ENCODE measurements at regions not wholly inside any gene's neighbourhood (a gene's known extent, or its start where the extent isn't known, plus 50 kb on each side); places are given as distances from the start of the nearest gene placed in this dataset.

DNA sequence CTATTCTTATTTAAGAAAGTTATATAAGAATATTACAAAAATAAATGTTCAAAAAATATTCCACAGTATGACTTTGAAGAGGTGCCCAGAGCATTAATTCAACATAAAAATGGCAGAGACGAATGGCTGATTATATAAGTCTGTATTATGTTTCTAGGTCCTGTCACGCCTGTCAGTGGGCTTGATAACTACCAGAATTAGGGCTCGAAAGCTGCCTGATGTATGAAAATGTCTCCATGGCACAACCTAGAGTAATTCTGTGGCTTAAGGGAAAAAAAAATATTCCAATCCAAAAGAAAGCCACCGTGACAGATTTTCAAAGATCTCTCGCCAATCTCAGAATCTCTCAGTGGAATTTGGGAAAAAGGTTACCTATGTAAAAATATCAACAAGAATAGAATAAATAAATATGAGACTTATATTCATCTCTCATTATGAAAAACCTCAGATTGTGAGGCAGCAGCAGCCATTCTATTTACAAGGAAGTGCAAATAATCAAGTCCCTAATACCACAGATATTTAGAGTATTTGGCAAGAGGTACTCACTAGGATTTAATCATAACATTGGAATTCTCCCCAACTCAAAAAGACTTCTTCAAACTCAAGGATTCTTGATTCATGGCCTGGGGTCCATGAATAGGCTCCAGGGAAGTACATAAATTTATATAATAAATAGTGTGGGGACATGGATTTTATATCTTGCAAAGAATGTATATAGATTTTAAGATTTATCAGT lies 489.1 kb upstream of the INTU start:
- no peak for DNase-seq (ENCODE audit: extremely low read depth, low read depth)

DNA sequence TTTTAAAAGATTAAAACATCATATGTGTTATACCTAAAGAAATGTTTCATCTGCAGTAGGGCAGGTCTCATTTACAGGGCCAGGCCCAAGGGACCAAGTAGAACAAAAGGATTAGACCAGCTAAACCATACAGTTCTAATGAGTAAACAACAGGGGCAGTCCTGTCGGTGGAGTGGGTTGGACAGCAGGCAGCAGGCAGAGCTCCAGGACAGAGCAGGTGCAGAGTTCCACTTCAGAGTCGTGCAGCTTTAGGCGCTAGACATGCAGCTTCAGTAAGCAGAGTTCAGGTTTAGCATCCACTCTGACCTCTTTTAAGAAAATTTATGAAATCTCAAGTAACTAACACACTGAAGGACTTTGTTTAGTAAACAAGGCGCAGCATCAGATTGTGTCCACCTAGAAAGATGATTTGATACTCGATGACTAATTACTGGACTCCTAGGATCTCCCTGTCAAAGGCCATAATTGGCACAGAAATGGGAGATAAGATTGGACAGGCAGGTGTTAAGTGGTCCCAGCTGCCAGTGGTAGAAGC lies 487.7 kb upstream of the INTU start:
- no peak for DNase-seq (ENCODE audit: extremely low read depth, low read depth)

DNA sequence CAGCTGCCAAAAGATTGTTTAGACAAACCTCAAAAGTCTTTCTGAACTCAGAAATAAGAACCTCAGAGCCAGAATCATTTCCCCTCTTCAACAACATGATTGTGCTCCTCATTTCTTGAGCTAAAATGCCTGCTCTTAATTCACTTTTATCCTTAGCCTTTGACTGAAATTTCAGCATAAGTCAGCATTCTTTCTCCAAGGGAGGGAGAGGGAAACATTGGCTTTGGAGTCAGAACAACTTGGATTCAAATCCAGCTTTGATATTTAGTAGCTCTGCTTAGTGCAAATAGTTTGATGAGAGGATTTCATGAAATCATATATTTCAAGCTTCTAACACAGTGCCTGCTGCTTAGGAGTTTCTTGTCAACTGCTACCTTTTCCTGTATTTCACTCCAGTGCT lies 484.6 kb upstream of the INTU start:
- no peak for DNase-seq (ENCODE audit: extremely low read depth, low read depth)

- no peak for DNase-seq (ENCODE audit: extremely low read depth, low read depth)
Observed at GRCh38 chr4:127149086-127149485, 483.7 kb upstream of the INTU start.

DNA sequence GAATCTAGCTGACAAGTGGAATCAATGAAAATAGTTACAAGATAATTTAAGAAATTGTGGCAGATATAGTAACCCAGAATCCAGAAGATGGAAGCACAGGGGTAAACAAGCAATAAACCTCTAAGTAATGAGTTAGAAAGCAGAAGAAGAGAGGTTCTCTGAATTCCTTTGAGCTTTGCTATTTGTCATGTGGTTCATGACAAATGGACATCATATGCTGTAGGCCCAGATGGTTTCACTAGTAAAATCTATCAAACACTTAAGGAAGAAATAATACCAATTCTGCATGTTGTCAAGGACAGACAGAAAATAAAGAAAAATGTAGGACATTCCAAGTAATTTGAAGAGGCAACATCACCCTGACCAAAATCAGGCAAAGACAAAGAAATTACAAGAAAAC lies 480.8 kb upstream of the INTU start:
- DNase-seq (ENCODE audit: extremely low read depth, low read depth), result no peak

GRCh38 chr4:127155116-127155515 lies 477.6 kb upstream of the INTU start:
- DNase-seq (ENCODE audit: extremely low read depth, low read depth), result no peak

DNA sequence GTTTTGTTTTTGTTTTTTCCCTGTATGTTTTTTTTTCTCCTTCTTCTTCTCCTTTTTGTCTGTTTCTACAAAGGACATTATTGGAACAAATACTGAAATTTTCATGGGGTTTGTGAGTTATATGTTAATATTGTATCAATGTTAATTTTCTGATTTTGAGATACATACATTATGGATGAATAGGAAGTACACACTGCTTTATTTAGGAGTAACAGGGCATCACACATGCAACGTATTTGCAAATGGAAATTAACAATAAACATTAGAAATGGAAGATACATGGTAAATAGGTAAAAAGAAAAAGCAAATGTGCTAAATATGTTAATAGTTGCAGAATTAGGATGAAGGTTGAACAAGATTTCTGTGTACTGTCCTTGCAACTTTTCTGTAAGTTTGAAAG lies 477.2 kb upstream of the INTU start:
- no peak for DNase-seq (ENCODE audit: extremely low read depth, low read depth)

DNA sequence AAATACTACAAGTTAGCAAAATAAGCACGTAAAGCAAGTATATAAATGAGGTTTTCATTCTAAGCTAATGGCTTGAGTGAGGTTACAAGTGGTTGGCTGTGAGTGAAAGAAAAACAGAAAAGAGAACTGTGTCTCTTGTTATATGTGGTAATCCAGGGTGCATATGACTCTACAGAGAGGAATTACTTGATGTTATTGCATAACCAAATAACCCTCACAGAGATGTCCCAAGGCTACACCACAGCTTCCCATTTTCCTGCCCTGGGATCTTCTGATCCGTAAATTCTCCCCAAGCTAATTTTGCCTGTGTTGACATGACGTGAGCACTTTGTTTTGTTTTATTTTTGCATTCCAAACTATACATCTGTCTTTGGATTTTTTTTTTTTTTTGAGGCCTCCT lies 470.0 kb upstream of the INTU start:
- no peak for DNase-seq (ENCODE audit: extremely low read depth, low read depth)

DNA sequence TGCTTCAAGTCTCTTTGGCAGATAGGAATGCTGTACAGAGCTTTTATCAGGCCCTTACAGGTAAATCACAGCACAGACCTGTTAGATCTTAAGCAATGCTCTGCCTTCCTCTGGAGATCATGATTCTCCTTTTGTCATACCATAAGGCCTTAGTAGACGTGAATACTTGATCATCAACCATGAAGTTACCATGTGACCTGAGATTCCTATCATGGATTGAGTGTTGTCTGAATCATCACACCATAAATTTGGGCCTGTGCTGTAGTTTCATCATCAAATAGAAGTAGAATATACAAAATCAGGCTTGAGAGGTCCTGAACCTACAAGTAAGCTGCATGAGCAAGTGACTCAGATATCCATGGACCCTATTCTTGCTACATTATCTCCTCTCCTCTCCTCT lies 466.8 kb upstream of the INTU start:
- no peak for DNase-seq (ENCODE audit: extremely low read depth, low read depth)

DNA sequence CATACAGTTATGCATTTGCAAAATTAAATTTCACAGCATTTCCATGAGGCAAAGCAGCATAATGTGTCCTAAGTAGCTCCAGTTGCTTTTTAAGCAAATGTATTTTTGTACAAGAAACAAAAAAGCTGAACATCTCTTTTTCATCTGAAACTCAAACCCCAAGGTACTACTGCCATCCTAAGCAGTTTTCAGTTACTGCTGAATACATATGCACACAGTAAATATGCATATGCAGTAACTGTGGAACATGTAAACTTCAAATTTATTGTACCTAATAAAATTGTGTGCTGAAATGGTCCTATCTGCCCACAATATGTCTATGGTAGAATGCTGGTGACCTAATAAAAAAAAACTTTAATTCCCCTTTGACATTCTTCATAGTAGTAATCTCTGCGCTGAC lies 458.6 kb upstream of the INTU start:
- no peak for DNase-seq (ENCODE audit: extremely low read depth, low read depth)

DNA sequence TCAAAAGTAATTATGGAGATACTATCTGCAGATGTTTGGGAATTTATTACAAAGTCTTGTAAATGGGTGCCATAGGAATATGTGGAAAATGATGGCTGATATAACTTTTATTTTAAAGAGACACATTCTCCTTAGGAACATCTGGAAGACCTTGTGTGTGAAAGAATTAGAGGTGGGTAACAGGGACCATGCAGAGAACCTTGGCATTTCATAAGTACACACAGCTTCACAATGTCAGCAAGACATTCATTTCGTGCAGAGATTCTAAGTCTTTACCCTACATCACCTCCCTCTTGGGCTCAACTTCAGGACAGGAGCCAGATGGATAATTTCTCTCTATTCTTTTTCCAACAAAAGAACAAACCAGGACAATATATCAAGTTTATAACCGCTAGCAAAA lies 458.1 kb upstream of the INTU start:
- no peak for DNase-seq (ENCODE audit: extremely low read depth, low read depth)

- DNase-seq (ENCODE audit: extremely low read depth, low read depth), result no peak
Observed at GRCh38 chr4:127179256-127180087, 453.3 kb upstream of the INTU start.

GRCh38 chr4:127181001-127181400 lies 451.8 kb upstream of the INTU start:
- no peak for DNase-seq (ENCODE audit: extremely low read depth, low read depth)

DNA sequence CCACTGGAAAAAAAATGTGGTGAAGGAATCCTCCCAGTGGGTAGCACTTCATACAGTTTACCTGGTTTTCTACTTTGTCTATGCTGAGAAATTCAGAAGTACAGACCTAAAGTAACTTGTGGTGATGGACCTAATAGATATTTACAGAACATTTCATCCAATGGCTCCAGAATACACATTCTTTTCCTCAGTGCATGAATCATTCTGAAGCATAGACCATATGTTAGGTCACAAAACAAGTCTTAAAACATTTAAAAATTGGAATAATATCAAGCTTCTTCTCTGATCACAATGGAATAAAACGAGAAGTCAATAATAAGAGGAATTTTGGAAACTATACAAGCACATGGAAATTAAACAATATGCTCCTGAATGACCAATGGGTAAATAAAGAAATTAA lies 450.1 kb upstream of the INTU start:
- DNase-seq (ENCODE audit: extremely low read depth, low read depth), result no peak

DNA sequence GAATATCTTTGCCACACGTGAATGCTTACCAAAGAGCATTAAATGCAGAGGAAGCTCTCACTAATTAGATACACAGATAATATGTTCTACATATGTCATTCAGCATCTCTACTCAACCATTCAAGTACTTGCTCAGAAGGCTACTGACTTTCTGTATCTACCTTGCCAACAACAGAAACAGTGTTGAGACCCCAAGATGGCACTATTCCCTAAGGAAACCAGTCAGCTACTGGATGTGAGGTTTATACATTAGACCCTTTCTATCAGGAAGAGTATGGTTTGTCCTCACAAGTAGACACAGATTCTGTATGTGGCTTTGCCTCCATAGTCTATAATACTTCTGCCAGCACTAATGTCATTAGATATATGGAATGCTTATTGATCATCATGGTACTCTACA lies 443.9 kb upstream of the INTU start:
- DNase-seq (ENCODE audit: extremely low read depth, low read depth), result peak; percentile 17

GRCh38 chr4:127194281-127194680 lies 438.5 kb upstream of the INTU start:
- DNase-seq (ENCODE audit: extremely low read depth, low read depth), result no peak

DNA sequence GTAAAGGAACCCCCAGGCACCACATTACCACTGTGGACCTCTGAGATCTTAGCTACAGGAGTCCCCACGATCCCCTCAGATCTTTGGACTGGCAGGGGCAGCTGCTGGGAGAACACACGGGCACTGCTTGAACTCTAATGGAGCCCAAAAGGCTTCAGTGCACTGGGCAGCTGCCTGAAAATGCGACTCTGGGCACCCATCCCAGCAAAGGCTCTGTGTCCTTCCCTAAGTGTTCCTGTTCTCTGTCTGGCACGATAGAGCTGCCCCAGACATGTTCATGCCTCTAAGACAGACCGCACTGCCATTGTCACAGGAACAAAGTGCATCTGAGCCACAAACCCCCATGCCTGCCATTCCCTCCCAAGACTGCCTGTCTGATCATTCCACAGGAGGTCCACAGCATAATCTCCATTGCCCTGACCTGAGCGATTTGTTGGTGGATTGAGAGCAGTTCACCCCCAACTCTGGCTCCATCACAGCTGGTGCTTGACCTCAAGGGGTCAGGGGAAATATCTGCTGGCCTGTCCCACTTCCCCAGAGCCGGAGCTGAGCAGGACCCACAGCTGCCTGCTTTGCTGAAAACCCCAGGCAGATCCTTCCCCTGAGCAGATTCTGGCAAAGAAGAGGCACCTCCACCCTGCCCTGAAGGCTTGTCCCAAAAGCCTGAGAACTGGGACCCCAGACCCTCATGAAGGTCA lies 436.0 kb upstream of the INTU start:
- DNase-seq (ENCODE audit: extremely low read depth, low read depth), result no peak

DNA sequence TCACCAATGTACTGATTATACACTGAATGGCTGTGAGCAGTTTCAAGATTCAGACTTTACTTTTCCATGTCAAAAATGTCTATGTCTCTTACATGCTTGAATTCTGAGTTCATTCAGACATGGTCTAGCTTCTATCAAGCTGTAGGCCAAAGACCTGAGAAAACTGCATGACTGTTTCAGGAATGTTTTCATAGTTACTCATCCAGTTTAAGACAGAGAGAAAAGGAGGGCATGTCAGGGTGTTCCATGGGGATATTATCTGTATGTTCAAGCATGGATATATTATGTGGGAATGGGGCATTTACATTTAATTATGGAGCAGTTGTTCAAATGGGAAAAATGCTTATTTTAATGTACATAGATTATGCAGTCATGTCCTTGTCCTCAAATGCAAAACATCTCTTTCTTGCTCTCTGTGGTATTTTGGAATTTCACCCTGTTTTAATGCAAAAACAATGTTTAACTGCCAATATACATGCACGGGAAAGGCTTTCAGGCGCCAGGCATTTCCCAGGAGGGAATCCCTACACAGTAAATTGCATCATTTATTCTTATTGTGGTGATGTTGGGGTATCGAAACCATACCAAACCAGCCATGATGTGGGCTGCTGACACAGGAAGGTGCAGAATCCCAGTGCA lies 429.1 kb upstream of the INTU start:
- DNase-seq (ENCODE audit: extremely low read depth, low read depth), result no peak

DNA sequence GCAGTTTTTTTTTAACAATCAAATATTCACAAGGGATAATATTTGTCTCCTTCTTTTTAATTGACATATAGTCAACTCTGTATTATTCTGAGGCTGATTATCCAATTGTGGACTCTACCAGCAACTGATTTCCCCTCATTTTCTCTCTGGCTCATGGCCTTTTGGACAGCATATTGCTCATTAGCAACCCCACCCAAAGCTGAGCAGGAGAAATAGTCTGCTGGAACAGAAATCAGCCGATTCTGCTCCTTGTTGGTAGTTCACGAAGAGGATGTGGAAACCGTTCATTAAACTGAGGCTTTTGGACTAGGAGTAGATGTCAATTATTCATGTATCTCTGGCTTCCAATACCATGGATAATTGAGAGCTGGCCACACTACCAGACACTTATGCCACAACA lies 428.4 kb upstream of the INTU start:
- DNase-seq (ENCODE audit: extremely low read depth, low read depth), result no peak

GRCh38 chr4:127209580-127210095 lies 423.1 kb upstream of the INTU start:
- DNase-seq (ENCODE audit: extremely low read depth, low read depth), result no peak

Data from NCI-H460 (cell line).